GM12875 (cell line): ENCODE measurements at regions not wholly inside any gene's neighbourhood (a gene's known extent, or its start where the extent isn't known, plus 50 kb on each side); places are given as distances from the start of the nearest gene placed in this dataset.
A peak's percentile ranks its signal among the peaks of the same experiment; 100 is the strongest.

Source experiments
- H3K4me3 ChIP-seq: one replicate; pipeline ENCODE4 v1.5.1; 2011; ENCODE audit warnings: low read depth, low read length, control low read depth
- CTCF ChIP-seq: IDR thresholded peaks from 2 replicates; pipeline ENCODE4 v1.5.1; 2011; ENCODE audit warnings: low read depth, mild to moderate bottlenecking, control low read depth, inconsistent platforms, low read length, moderate library complexity, borderline replicate concordance; ENCODE audit not compliant: insufficient read depth

DNA sequence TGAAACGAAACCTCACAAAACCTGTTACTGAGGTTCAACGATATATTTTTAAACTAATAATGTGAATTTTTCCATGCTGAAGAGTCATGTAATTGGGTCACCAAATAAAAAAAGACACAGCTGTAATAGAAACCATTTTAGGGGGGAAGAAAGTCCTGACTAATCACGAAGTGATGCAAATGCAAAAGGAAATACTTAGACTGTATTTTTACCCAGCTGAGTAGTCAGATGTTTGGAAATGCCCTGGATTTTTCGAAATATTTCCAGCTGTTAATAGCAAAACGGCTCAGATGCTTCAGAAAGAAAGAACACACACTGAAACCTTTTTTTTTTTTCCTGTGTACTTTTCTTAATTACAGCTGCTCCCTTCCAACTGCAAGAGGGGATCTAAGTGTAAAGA, 210.3 kb downstream of the SETD4 start:
- H3K4me3 ChIP-seq: no peak overlapping the region

DNA sequence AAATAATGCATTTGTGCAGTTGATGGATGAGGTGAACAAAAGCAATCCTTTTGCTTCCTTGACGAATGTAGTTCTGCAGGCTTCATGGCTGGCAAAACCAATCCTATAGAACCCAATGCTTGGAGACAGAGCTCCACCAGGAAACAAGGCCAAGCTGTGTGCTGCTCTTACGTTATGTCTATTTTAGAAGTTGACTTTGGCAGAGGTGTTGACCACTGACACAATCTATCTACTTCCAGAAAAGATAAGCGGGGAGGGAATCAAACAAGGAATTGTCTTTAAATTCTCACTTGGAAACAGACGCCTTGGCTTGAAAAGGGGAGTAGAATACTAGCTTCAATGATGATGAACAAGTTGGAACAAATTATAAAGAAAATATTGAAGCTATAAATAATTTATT, 211.2 kb downstream of the SETD4 start:
- no peak for TF ChIP-seq CTCF
- no peak overlapping the region for H3K4me3 ChIP-seq

More for the DNA sequence above, 210.3 kb downstream of the SETD4 start:
- TF ChIP-seq CTCF: no peak

- no peak for TF ChIP-seq CTCF
- H3K4me3 ChIP-seq: no peak overlapping the region
Observed at GRCh38 chr21:35843911-35844667, 216.2 kb downstream of the SETD4 start.

DNA sequence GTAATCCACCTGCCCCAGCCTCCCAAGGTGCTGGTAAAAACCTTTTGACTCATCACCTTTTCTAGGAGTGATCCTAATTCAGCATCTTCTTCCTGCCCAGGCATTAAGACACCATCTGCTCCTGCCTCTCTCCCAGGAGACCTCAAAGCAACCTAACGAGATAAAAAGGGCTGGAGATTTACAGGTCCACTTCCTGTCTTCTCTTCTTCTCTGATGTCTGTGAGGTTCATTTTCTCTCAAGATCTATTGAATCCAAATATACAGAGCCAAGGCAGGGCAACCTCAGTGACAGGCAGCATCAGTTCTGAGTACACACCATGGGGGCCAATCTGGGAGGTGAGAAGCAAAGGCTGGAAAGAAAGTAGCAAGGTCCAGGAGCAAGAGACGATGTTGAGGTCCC, 219.4 kb downstream of the SETD4 start:
- H3K4me3 ChIP-seq: no peak overlapping the region
- TF ChIP-seq CTCF: no peak

DNA sequence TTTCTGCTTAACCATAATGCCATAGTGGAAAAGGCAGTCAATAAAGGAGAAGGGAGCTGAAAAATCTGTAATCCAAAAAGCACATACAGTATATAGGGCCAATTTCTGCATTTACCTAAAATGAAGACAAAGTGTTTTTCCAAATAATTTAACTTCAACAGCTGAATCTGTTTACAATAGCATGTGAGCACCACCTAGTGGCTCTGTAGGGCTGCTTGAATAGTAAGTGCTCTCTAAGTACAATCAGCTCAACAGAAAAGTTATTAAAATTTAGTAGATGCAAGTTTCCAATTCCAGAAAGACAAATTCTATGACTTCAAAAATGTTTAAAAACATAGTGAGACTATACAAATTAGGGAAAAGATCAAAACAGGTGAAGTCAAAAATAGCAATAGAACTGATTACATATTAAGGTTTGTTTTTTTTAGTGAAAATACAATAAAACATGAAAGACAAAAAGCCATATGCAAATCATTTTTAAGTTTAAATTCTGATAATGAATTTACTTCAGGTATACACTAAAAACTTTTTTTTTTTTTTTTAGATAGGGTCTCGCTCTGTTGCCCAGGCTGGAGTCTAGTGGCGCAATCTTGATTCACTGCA, 220.0 kb downstream of the SETD4 start:
- H3K4me3 ChIP-seq: no peak overlapping the region
- peak; percentile 65 for TF ChIP-seq CTCF

- H3K4me3 ChIP-seq: no peak overlapping the region
- no peak for TF ChIP-seq CTCF
Observed at GRCh38 chr21:35838987-35839763, 221.2 kb downstream of the SETD4 start.
